ENCODE measurements at regions not wholly inside any gene's neighbourhood (a gene's known extent, or its start where the extent isn't known, plus 50 kb on each side); places are given as distances from the start of the nearest gene placed in this dataset.

GRCh38 chr20:51159303-51159702 lies 136.4 kb upstream of the KCNG1 start:
- no peaks in the 10 kb centered on the region for H3K36me3 ChIP-seq (replicated peaks in 1 of 2; ENCODE audit: control insufficient read depth in 1 of 2, insufficient read depth in 2 of 2, low read length in 1 of 2)
- no peak overlapping the region for H3K9ac ChIP-seq
- WGBS (ENCODE audit: low lambda C conversion rate) = 19% methylated on average over 8 of the region's 8 CpGs
- no peaks in the 10 kb centered on the region for H4K20me1 ChIP-seq (ENCODE audit: insufficient read depth)
- no peaks in the 10 kb centered on the region for H3K9me2 ChIP-seq
- H3K4me2 ChIP-seq = no peak overlapping the region
- peak overlapping the region in 1 of 2 experiments; percentile 95; a peak in 2 of 4 replicates for H3K27ac ChIP-seq (ENCODE audit: low read depth in 2 of 2, low read length in 1 of 2)
- no peak overlapping the region for H2AFZ ChIP-seq (ENCODE audit: low read depth)
- no peaks in the 10 kb centered on the region for H3F3A ChIP-seq (replicated peaks; ENCODE audit: insufficient read depth)
- H3K4me1 ChIP-seq (ENCODE audit: control insufficient read depth in 1 of 2, insufficient read depth in 2 of 2, low read depth in 1 of 2, low read length in 1 of 2) = peaks cover 0 to 49% of the 10 kb centered on the region in 2 experiments; a peak in 2 of 4 replicates
- ChIA-PET CTCF (interaction anchor here (0.7 to 3.3 kb wide), 5 partner anchors 30 to 147 kb away, joined by 3 to 14 read pairs (median 4); no protein-coding TSS in a partner anchor), POLR2A (interaction anchor here (1.1 to 1.2 kb wide), 2 partner anchors 30 to 148 kb away, joined by 5 to 10 read pairs; no protein-coding TSS in a partner anchor)
- H3K27me3 ChIP-seq (ENCODE audit: insufficient read depth) = peaks cover 44% of the 10 kb centered on the region
- H3K9me3 ChIP-seq = no peaks in the 10 kb centered on the region
- no peaks in the 10 kb centered on the region for H3K79me2 ChIP-seq (ENCODE audit: insufficient read depth)
- no peak overlapping the region for H3K4me3 ChIP-seq (ENCODE audit: low read depth in 2 of 2, low read length in 1 of 2)
- peak; percentile 73 for DNase-seq
- TF ChIP-seq GABPA (IDR thresholded peaks at IDR 0.05; ENCODE audit: low read depth) (no peak), SIN3A (IDR thresholded peaks at IDR 0.05; ENCODE audit: borderline replicate concordance, low read depth, low read length) (no peak), FOXJ3 (CRISPR knock-in tag; IDR thresholded peaks at IDR 0.05) (peak; percentile 84), TAF1 (IDR thresholded peaks at IDR 0.05; ENCODE audit: borderline replicate concordance, low read depth, low read length) (no peak), RXRA (IDR thresholded peaks at IDR 0.05; ENCODE audit: borderline replicate concordance, low read depth) (no peak), MEF2A (IDR thresholded peaks at IDR 0.05; ENCODE audit: borderline replicate concordance, low read depth) (no peak), ELF1 (IDR thresholded peaks at IDR 0.05) (no peak), FOXM1 (IDR thresholded peaks at IDR 0.05; ENCODE audit: low read depth) (no peak), TCF12 (IDR thresholded peaks at IDR 0.05) (no peak), CHD2 (IDR thresholded peaks at IDR 0.05; ENCODE audit: low read length, partially characterized antibody) (peak; percentile 87), EP300 (IDR thresholded peaks at IDR 0.05; ENCODE audit: borderline replicate concordance in 1 of 2, low read depth in 1 of 2, low read length in 1 of 2) (peak in 1 of 2 experiments; percentile 81; a peak in 2 of 4 replicates), PBX3 (IDR thresholded peaks at IDR 0.05) (no peak), TEAD4 (IDR thresholded peaks at IDR 0.05; ENCODE audit: borderline replicate concordance, insufficient read depth) (no peak), MAX (IDR thresholded peaks at IDR 0.05; ENCODE audit: low read depth) (no peak), EZH2phosphoT487 (IDR thresholded peaks at IDR 0.05; ENCODE audit: borderline replicate concordance, low read depth) (no peak), MXI1 (IDR thresholded peaks at IDR 0.05; ENCODE audit: low read depth, low read length) (0 out of 2 replicates have a peak, but pooled peaks have one; percentile 31), SMC3 (IDR thresholded peaks at IDR 0.05; ENCODE audit: low read depth, low read length) (peak; percentile 33; the same call in 1 of the 2 replicates), RAD21 (IDR thresholded peaks at IDR 0.05; ENCODE audit: low read length) (peak; percentile 59), RCOR1 (IDR thresholded peaks at IDR 0.05; ENCODE audit: low read length) (peak; percentile 74)
- TF ChIP-seq, protein P1, sequence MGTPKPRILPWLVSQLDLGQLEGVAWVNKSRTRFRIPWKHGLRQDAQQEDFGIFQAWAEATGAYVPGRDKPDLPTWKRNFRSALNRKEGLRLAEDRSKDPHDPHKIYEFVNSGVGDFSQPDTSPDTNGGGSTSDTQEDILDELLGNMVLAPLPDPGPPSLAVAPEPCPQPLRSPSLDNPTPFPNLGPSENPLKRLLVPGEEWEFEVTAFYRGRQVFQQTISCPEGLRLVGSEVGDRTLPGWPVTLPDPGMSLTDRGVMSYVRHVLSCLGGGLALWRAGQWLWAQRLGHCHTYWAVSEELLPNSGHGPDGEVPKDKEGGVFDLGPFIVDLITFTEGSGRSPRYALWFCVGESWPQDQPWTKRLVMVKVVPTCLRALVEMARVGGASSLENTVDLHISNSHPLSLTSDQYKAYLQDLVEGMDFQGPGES (IDR thresholded peaks at IDR 0.05; ENCODE audit: low read depth, low read length) = no peak
- TF ChIP-seq, protein P2, sequence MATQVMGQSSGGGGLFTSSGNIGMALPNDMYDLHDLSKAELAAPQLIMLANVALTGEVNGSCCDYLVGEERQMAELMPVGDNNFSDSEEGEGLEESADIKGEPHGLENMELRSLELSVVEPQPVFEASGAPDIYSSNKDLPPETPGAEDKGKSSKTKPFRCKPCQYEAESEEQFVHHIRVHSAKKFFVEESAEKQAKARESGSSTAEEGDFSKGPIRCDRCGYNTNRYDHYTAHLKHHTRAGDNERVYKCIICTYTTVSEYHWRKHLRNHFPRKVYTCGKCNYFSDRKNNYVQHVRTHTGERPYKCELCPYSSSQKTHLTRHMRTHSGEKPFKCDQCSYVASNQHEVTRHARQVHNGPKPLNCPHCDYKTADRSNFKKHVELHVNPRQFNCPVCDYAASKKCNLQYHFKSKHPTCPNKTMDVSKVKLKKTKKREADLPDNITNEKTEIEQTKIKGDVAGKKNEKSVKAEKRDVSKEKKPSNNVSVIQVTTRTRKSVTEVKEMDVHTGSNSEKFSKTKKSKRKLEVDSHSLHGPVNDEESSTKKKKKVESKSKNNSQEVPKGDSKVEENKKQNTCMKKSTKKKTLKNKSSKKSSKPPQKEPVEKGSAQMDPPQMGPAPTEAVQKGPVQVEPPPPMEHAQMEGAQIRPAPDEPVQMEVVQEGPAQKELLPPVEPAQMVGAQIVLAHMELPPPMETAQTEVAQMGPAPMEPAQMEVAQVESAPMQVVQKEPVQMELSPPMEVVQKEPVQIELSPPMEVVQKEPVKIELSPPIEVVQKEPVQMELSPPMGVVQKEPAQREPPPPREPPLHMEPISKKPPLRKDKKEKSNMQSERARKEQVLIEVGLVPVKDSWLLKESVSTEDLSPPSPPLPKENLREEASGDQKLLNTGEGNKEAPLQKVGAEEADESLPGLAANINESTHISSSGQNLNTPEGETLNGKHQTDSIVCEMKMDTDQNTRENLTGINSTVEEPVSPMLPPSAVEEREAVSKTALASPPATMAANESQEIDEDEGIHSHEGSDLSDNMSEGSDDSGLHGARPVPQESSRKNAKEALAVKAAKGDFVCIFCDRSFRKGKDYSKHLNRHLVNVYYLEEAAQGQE (IDR thresholded peaks at IDR 0.05; ENCODE audit: low read depth, low read length) = no peak
- TF ChIP-seq, protein P3, sequence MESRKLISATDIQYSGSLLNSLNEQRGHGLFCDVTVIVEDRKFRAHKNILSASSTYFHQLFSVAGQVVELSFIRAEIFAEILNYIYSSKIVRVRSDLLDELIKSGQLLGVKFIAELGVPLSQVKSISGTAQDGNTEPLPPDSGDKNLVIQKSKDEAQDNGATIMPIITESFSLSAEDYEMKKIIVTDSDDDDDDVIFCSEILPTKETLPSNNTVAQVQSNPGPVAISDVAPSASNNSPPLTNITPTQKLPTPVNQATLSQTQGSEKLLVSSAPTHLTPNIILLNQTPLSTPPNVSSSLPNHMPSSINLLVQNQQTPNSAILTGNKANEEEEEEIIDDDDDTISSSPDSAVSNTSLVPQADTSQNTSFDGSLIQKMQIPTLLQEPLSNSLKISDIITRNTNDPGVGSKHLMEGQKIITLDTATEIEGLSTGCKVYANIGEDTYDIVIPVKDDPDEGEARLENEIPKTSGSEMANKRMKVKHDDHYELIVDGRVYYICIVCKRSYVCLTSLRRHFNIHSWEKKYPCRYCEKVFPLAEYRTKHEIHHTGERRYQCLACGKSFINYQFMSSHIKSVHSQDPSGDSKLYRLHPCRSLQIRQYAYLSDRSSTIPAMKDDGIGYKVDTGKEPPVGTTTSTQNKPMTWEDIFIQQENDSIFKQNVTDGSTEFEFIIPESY (IDR thresholded peaks at IDR 0.05; ENCODE audit: borderline replicate concordance, low read depth) = no peak
- TF ChIP-seq, protein P4, sequence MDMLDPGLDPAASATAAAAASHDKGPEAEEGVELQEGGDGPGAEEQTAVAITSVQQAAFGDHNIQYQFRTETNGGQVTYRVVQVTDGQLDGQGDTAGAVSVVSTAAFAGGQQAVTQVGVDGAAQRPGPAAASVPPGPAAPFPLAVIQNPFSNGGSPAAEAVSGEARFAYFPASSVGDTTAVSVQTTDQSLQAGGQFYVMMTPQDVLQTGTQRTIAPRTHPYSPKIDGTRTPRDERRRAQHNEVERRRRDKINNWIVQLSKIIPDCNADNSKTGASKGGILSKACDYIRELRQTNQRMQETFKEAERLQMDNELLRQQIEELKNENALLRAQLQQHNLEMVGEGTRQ (IDR thresholded peaks at IDR 0.05; ENCODE audit: borderline replicate concordance, low read depth, low read length) = no peak
- TF ChIP-seq, protein P5, sequence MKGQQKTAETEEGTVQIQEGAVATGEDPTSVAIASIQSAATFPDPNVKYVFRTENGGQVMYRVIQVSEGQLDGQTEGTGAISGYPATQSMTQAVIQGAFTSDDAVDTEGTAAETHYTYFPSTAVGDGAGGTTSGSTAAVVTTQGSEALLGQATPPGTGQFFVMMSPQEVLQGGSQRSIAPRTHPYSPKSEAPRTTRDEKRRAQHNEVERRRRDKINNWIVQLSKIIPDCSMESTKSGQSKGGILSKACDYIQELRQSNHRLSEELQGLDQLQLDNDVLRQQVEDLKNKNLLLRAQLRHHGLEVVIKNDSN (IDR thresholded peaks at IDR 0.05; ENCODE audit: borderline replicate concordance, low read depth) = no peak

Data from SK-N-SH (cell line).